A549 (cell line): ENCODE measurements at regions not wholly inside any gene's neighbourhood (a gene's known extent, or its start where the extent isn't known, plus 50 kb on each side); places are given as distances from the start of the nearest gene placed in this dataset.

Source experiments
- ATOH8 ChIP-seq: fragments of 250-450 bp; sonication (Bioruptor Pico); IDR thresholded peaks from 2 replicates; pipeline ENCODE4 v1.5.0; 2020; ENCODE audit warnings: low read depth, mild to moderate bottlenecking, moderate library complexity
- EP300 ChIP-seq, 2 experiments: fragments of >200 bp; sonication (Bioruptor Twin); formaldehyde crosslinking; IDR thresholded peaks; 2 replicates in 1 of 2; 3 replicates in 1 of 2; pipeline ENCODE4 v1.6.1; 2016 to 2017
- KDM1A ChIP-seq: fragments of 200-600 bp; sonication (generic); IDR thresholded peaks from 2 replicates; pipeline ENCODE4 v1.6.1; 2016; ENCODE audit warnings: low read depth, mild to moderate bottlenecking
- MAFK ChIP-seq: fragments of 450-650 bp; IDR thresholded peaks from 2 replicates; pipeline ENCODE4 v1.6.1; 2014; ENCODE audit not compliant: partially characterized antibody
- POLR2A ChIP-seq: IDR thresholded peaks from 2 replicates; pipeline ENCODE4 v1.6.1; 2012; ENCODE audit warnings: mild to moderate bottlenecking, low read length
- RAD21 ChIP-seq, 2 experiments: fragments of >200 bp in 1 of 2; sonication (Bioruptor Twin) in 1 of 2; formaldehyde crosslinking in 1 of 2; IDR thresholded peaks in 1 of 2; conservative IDR thresholded peaks in 1 of 2; 2 replicates in 1 of 2; 3 replicates in 1 of 2; pipeline ENCODE4 v1.6.1; 2012 to 2018; ENCODE audit warnings: inconsistent platforms in 1 of 2
- TF ChIP-seq, protein P1 (sequence below): fragments of >200 bp; sonication (Bioruptor Twin); formaldehyde crosslinking; IDR thresholded peaks from 3 replicates; pipeline ENCODE4 v1.5.1; 2016
- TF ChIP-seq, protein P2 (sequence below): fragments of 200-600 bp; sonication (generic); IDR thresholded peaks from 2 replicates; pipeline ENCODE4 v1.6.1; 2016; ENCODE audit warnings: antibody characterized with exemption, mild to moderate bottlenecking, moderate library complexity

GRCh38 chr16:35516971-35517370 lies 2057.6 kb downstream of the TP53TG3F start:
- TF ChIP-seq, protein P1, sequence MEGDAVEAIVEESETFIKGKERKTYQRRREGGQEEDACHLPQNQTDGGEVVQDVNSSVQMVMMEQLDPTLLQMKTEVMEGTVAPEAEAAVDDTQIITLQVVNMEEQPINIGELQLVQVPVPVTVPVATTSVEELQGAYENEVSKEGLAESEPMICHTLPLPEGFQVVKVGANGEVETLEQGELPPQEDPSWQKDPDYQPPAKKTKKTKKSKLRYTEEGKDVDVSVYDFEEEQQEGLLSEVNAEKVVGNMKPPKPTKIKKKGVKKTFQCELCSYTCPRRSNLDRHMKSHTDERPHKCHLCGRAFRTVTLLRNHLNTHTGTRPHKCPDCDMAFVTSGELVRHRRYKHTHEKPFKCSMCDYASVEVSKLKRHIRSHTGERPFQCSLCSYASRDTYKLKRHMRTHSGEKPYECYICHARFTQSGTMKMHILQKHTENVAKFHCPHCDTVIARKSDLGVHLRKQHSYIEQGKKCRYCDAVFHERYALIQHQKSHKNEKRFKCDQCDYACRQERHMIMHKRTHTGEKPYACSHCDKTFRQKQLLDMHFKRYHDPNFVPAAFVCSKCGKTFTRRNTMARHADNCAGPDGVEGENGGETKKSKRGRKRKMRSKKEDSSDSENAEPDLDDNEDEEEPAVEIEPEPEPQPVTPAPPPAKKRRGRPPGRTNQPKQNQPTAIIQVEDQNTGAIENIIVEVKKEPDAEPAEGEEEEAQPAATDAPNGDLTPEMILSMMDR, result no peak
- TF ChIP-seq KDM1A (no peak), POLR2A (no peak), RAD21 (conservative IDR thresholded peaks at IDR 0.05 in 1 of 2, IDR thresholded peaks at IDR 0.05 in 1 of 2) (no peak), ATOH8 (CRISPR knock-in tag) (no peak), EP300 (IDR thresholded peaks at IDR 0.05) (no peak), MAFK (no peak)
- TF ChIP-seq, protein P2, sequence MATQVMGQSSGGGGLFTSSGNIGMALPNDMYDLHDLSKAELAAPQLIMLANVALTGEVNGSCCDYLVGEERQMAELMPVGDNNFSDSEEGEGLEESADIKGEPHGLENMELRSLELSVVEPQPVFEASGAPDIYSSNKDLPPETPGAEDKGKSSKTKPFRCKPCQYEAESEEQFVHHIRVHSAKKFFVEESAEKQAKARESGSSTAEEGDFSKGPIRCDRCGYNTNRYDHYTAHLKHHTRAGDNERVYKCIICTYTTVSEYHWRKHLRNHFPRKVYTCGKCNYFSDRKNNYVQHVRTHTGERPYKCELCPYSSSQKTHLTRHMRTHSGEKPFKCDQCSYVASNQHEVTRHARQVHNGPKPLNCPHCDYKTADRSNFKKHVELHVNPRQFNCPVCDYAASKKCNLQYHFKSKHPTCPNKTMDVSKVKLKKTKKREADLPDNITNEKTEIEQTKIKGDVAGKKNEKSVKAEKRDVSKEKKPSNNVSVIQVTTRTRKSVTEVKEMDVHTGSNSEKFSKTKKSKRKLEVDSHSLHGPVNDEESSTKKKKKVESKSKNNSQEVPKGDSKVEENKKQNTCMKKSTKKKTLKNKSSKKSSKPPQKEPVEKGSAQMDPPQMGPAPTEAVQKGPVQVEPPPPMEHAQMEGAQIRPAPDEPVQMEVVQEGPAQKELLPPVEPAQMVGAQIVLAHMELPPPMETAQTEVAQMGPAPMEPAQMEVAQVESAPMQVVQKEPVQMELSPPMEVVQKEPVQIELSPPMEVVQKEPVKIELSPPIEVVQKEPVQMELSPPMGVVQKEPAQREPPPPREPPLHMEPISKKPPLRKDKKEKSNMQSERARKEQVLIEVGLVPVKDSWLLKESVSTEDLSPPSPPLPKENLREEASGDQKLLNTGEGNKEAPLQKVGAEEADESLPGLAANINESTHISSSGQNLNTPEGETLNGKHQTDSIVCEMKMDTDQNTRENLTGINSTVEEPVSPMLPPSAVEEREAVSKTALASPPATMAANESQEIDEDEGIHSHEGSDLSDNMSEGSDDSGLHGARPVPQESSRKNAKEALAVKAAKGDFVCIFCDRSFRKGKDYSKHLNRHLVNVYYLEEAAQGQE, result no peak
